Stimulated activated naive CD8-positive, alpha-beta T cell treated with anti-CD3 and anti-CD28 coated beads, Interleukin-15, Interleukin-2, amounts not matched to agents 100 ng/mL and 50 ng/mL, for 24 hours (primary cell): ENCODE measurements at regions not wholly inside any gene's neighbourhood (a gene's known extent, or its start where the extent isn't known, plus 50 kb on each side); places are given as distances from the start of the nearest gene placed in this dataset.

ENCODE experiments used
- H3K27ac Mint-ChIP-seq: one replicate; pipeline ENCODE4 v1.8.0; 2021; ENCODE audit warnings: mild to moderate bottlenecking, mixed read lengths
- H3K27me3 Mint-ChIP-seq: one replicate; pipeline ENCODE4 v1.8.0; 2021; ENCODE audit warnings: mixed read lengths
- H3K36me3 Mint-ChIP-seq: one replicate; pipeline ENCODE4 v1.8.0; 2021; ENCODE audit warnings: low read depth, mixed read lengths
- H3K4me1 Mint-ChIP-seq: one replicate; pipeline ENCODE4 v1.8.0; 2021; ENCODE audit warnings: low read depth, mixed read lengths
- H3K4me3 Mint-ChIP-seq: one replicate; pipeline ENCODE4 v1.8.0; 2021; ENCODE audit warnings: mild to moderate bottlenecking, mixed read lengths
- H3K9me3 Mint-ChIP-seq: one replicate; pipeline ENCODE4 v1.8.0; 2021; ENCODE audit warnings: mixed read lengths

GRCh38 chr2:41932241-41933045 lies 115.4 kb upstream of the PKDCC start:
- H3K4me3 Mint-ChIP-seq = no peak overlapping the region
- H3K9me3 Mint-ChIP-seq = no peaks in the 10 kb centered on the region
- peaks cover 4% of the 10 kb centered on the region for H3K27me3 Mint-ChIP-seq
- H3K4me1 Mint-ChIP-seq = no peaks in the 10 kb centered on the region
- no peak overlapping the region for H3K27ac Mint-ChIP-seq
- H3K36me3 Mint-ChIP-seq = no peaks in the 10 kb centered on the region

GRCh38 chr2:41933046-41933420 lies 114.8 kb upstream of the PKDCC start:
- no peaks in the 10 kb centered on the region for H3K4me1 Mint-ChIP-seq

GRCh38 chr2:41933585-41934320 lies 114.1 kb upstream of the PKDCC start:
- H3K4me1 Mint-ChIP-seq = no peaks in the 10 kb centered on the region
- H3K4me3 Mint-ChIP-seq = no peak overlapping the region
- no peak overlapping the region for H3K27ac Mint-ChIP-seq
- H3K9me3 Mint-ChIP-seq = no peaks in the 10 kb centered on the region
- H3K27me3 Mint-ChIP-seq = peaks cover 4% of the 10 kb centered on the region
- H3K36me3 Mint-ChIP-seq = no peaks in the 10 kb centered on the region

More at GRCh38 chr2:41933046-41933420, 114.8 kb upstream of the PKDCC start:
- Mint-ChIP-seq H3K27ac (no peak overlapping the region), H3K4me3 (no peak overlapping the region), H3K36me3 (no peaks in the 10 kb centered on the region), H3K9me3 (no peaks in the 10 kb centered on the region), H3K27me3 (peaks cover 4% of the 10 kb centered on the region)

- Mint-ChIP-seq H3K4me1 (no peaks in the 10 kb centered on the region), H3K36me3 (no peaks in the 10 kb centered on the region), H3K27me3 (peaks cover 4% of the 10 kb centered on the region), H3K4me3 (no peak overlapping the region), H3K27ac (no peak overlapping the region), H3K9me3 (no peaks in the 10 kb centered on the region)
These were observed 113.4 kb upstream of the PKDCC start for GRCh38 chr2:41934329-41934958.

GRCh38 chr2:41935002-41935401 lies 112.8 kb upstream of the PKDCC start:
- Mint-ChIP-seq H3K36me3 (no peaks in the 10 kb centered on the region), H3K4me1 (no peaks in the 10 kb centered on the region), H3K27ac (no peak overlapping the region), H3K27me3 (peaks cover 4% of the 10 kb centered on the region), H3K4me3 (no peak overlapping the region), H3K9me3 (no peaks in the 10 kb centered on the region)

GRCh38 chr2:41935825-41936224 lies 112.0 kb upstream of the PKDCC start:
- no peaks in the 10 kb centered on the region for H3K4me1 Mint-ChIP-seq
- H3K27me3 Mint-ChIP-seq = peaks cover 4% of the 10 kb centered on the region
- no peaks in the 10 kb centered on the region for H3K36me3 Mint-ChIP-seq
- no peak overlapping the region for H3K27ac Mint-ChIP-seq
- H3K4me3 Mint-ChIP-seq = no peak overlapping the region
- H3K9me3 Mint-ChIP-seq = no peaks in the 10 kb centered on the region

- H3K4me3 Mint-ChIP-seq = no peak overlapping the region
- peaks cover 2% of the 10 kb centered on the region for H3K27me3 Mint-ChIP-seq
- no peak overlapping the region for H3K27ac Mint-ChIP-seq
- no peaks in the 10 kb centered on the region for H3K36me3 Mint-ChIP-seq
- no peaks in the 10 kb centered on the region for H3K9me3 Mint-ChIP-seq
- no peaks in the 10 kb centered on the region for H3K4me1 Mint-ChIP-seq
These were observed 110.9 kb upstream of the PKDCC start for GRCh38 chr2:41936771-41937463.

- H3K9me3 Mint-ChIP-seq = no peaks in the 10 kb centered on the region
- H3K36me3 Mint-ChIP-seq = no peaks in the 10 kb centered on the region
- peaks cover 3% of the 10 kb centered on the region for H3K27me3 Mint-ChIP-seq
- no peak overlapping the region for H3K27ac Mint-ChIP-seq
- no peaks in the 10 kb centered on the region for H3K4me1 Mint-ChIP-seq
- H3K4me3 Mint-ChIP-seq = no peak overlapping the region
These were observed 110.3 kb upstream of the PKDCC start for GRCh38 chr2:41937464-41937906.

- H3K27me3 Mint-ChIP-seq = peaks cover 3% of the 10 kb centered on the region
- no peak overlapping the region for H3K4me3 Mint-ChIP-seq
- H3K9me3 Mint-ChIP-seq = no peaks in the 10 kb centered on the region
- no peak overlapping the region for H3K27ac Mint-ChIP-seq
- no peaks in the 10 kb centered on the region for H3K36me3 Mint-ChIP-seq
- H3K4me1 Mint-ChIP-seq = no peaks in the 10 kb centered on the region
These were observed 109.7 kb upstream of the PKDCC start for GRCh38 chr2:41937921-41938708.

- H3K27me3 Mint-ChIP-seq = peaks cover 3% of the 10 kb centered on the region
- no peak overlapping the region for H3K4me3 Mint-ChIP-seq
- H3K27ac Mint-ChIP-seq = no peak overlapping the region
- H3K4me1 Mint-ChIP-seq = no peaks in the 10 kb centered on the region
- no peaks in the 10 kb centered on the region for H3K9me3 Mint-ChIP-seq
- no peaks in the 10 kb centered on the region for H3K36me3 Mint-ChIP-seq
These were observed 107.6 kb upstream of the PKDCC start for GRCh38 chr2:41940060-41940744.

- Mint-ChIP-seq H3K27me3 (peaks cover 3% of the 10 kb centered on the region), H3K36me3 (no peaks in the 10 kb centered on the region), H3K9me3 (no peaks in the 10 kb centered on the region), H3K4me3 (no peak overlapping the region), H3K27ac (no peak overlapping the region), H3K4me1 (no peaks in the 10 kb centered on the region)
These were observed 107.1 kb upstream of the PKDCC start for GRCh38 chr2:41940745-41941063.

- Mint-ChIP-seq H3K9me3 (no peaks in the 10 kb centered on the region), H3K36me3 (no peaks in the 10 kb centered on the region), H3K4me1 (no peaks in the 10 kb centered on the region), H3K27me3 (peaks cover 3% of the 10 kb centered on the region), H3K27ac (no peak overlapping the region), H3K4me3 (no peak overlapping the region)
These were observed 106.0 kb upstream of the PKDCC start for GRCh38 chr2:41941831-41942230.

GRCh38 chr2:41942278-41942677 lies 105.5 kb upstream of the PKDCC start:
- no peaks in the 10 kb centered on the region for H3K4me1 Mint-ChIP-seq
- no peak overlapping the region for H3K27ac Mint-ChIP-seq
- H3K36me3 Mint-ChIP-seq = no peaks in the 10 kb centered on the region
- no peak overlapping the region for H3K4me3 Mint-ChIP-seq
- no peaks in the 10 kb centered on the region for H3K9me3 Mint-ChIP-seq
- H3K27me3 Mint-ChIP-seq = peaks cover 3% of the 10 kb centered on the region

- no peak overlapping the region for H3K27ac Mint-ChIP-seq
- no peaks in the 10 kb centered on the region for H3K36me3 Mint-ChIP-seq
- H3K27me3 Mint-ChIP-seq = peaks cover 6% of the 10 kb centered on the region
- no peak overlapping the region for H3K4me3 Mint-ChIP-seq
- H3K9me3 Mint-ChIP-seq = no peaks in the 10 kb centered on the region
- H3K4me1 Mint-ChIP-seq = no peaks in the 10 kb centered on the region
These were observed 104.7 kb upstream of the PKDCC start for GRCh38 chr2:41943159-41943558.
